Panc1 (cell line): ENCODE measurements at regions not wholly inside any gene's neighbourhood (a gene's known extent, or its start where the extent isn't known, plus 50 kb on each side); places are given as distances from the start of the nearest gene placed in this dataset.

Experiments used
- ATAC-seq: fragments of 200-7000 bp; cut with Tn5 transposase; 2 replicates; pipeline ENCODE4 v1.9.1; 2020; ENCODE audit warnings: mild to moderate bottlenecking, moderate library complexity
- BruUV-seq: library from RNA; stranded (reverse); fragments of 400-500 nt; replicated peaks from 2 replicates; lab custom pipeline; 2021; lab: Mats Ljungman, UMichigan
- CTCF ChIA-PET: fragments of 300-600 bp; sonication (Branson Sonifier 250); formaldehyde crosslinking; loops from one replicate; lab custom pipeline; 2022; ENCODE audit warnings: antibody characterized with exemption; lab: Charles Lee
- POLR2A ChIA-PET: fragments of 300-600 bp; sonication (Branson Sonifier 250); formaldehyde crosslinking; loops from one replicate; lab custom pipeline; 2022; ENCODE audit warnings: antibody characterized with exemption; lab: Charles Lee
- DNase-seq: peaks from one replicate; pipeline ENCODE4 v3.0.0-alpha.2; 2010; ENCODE audit warnings: low read depth, low spot score
- H3K27ac ChIP-seq: 2 replicates; pipeline ENCODE4 v1.5.1; 2011; ENCODE audit warnings: mild to moderate bottlenecking, low read length, inconsistent platforms
- H3K27me3 ChIP-seq: fragments of 200-500 bp; sonication (Bioruptor generic); 2 replicates; pipeline ENCODE4 v1.6.0; 2014; ENCODE audit warnings: low read length, inconsistent platforms; ENCODE audit not compliant: control insufficient read depth, insufficient read depth
- H3K36me3 ChIP-seq: fragments of 200-500 bp; sonication (Bioruptor generic); 2 replicates; pipeline ENCODE4 v1.5.1; 2014; ENCODE audit warnings: inconsistent platforms, mild to moderate bottlenecking, low read length, moderate library complexity; ENCODE audit not compliant: control insufficient read depth, insufficient read depth
- H3K4me1 ChIP-seq: 2 replicates; pipeline ENCODE4 v1.5.1; 2011; ENCODE audit warnings: inconsistent platforms, mild to moderate bottlenecking, low read length, moderate library complexity; ENCODE audit not compliant: control insufficient read depth, insufficient read depth
- H3K4me3 ChIP-seq, 2 experiments: 2 replicates each; pipeline ENCODE4 v1.5.1; 2011 to 2012; ENCODE audit warnings: low read depth in 2 of 2, low read length in 2 of 2, mild to moderate bottlenecking in 2 of 2, inconsistent platforms in 1 of 2, moderate library complexity in 1 of 2
- H3K9me3 ChIP-seq: fragments of 200-500 bp; sonication (Bioruptor generic); 2 replicates; pipeline ENCODE4 v1.5.1; 2014; ENCODE audit warnings: low read depth, mild to moderate bottlenecking, inconsistent platforms, low read length, moderate library complexity; ENCODE audit not compliant: control insufficient read depth, insufficient read depth
- CTCF ChIP-seq: fragments of 450-650 bp; IDR thresholded peaks from 2 replicates; pipeline ENCODE4 v1.5.1; 2017; ENCODE audit warnings: mild to moderate bottlenecking
- POLR2AphosphoS5 ChIP-seq: IDR thresholded peaks from 2 replicates; pipeline ENCODE4 v1.6.1; 2012; ENCODE audit warnings: mild to moderate bottlenecking, low read depth, low read length, moderate library complexity
- REST ChIP-seq, 2 experiments: IDR thresholded peaks; 2 replicates each; pipeline ENCODE4 v1.6.1; 2011 to 2012; ENCODE audit warnings: low read depth in 2 of 2, control low read depth in 1 of 2, low read length in 1 of 2, mild to moderate bottlenecking in 1 of 2, moderate library complexity in 1 of 2; ENCODE audit not compliant: insufficient read depth in 1 of 2
- SIN3A ChIP-seq: IDR thresholded peaks from 2 replicates; pipeline ENCODE4 v1.6.1; 2012; ENCODE audit warnings: low read depth, mild to moderate bottlenecking, low read length, moderate library complexity, borderline replicate concordance; ENCODE audit not compliant: insufficient read depth
- TCF7L2 ChIP-seq: IDR thresholded peaks from 2 replicates; pipeline ENCODE4 v1.6.1; 2011; ENCODE audit warnings: mild to moderate bottlenecking, low read depth, low read length, inconsistent platforms
- in situ Hi-C: cut with HindIII; loops from 2 replicates; pipeline ENCODE4 v1.10.0; 2016; ENCODE audit warnings: low sequenced_read_pairs, low pct_unique_long_range_greater_than_20kb
- intact Hi-C: fragments of 100-400 bp; cut with micrococcal nuclease; formaldehyde crosslinking; loops from one replicate; pipeline ENCODE4 v1.10.0; 2022; ENCODE audit not compliant: unreplicated experiment

- no peak for ATAC-seq
- H3K4me1 ChIP-seq: no peaks in the 10 kb centered on the region
- no peak for TF ChIP-seq SIN3A
- no peaks in the 10 kb centered on the region for H3K9me3 ChIP-seq
- H3K4me3 ChIP-seq: no peak overlapping the region
- no peak for DNase-seq
- POLR2A ChIA-PET: no interaction called here
- no TSS peak for BruUV-seq
- H3K27me3 ChIP-seq: no peaks in the 10 kb centered on the region
- CTCF ChIA-PET: no interaction called here
- H3K27ac ChIP-seq: no peak overlapping the region
- intact Hi-C loops (no loop called here), in situ Hi-C loops (no loop called here)
- H3K36me3 ChIP-seq: no peaks in the 10 kb centered on the region
These were observed 406.0 kb upstream of the KLF4 start for GRCh38 chr9:107895501-107896001.

- no peak for ATAC-seq
- no TSS peak for BruUV-seq
- DNase-seq: no peak
- in situ Hi-C loops (no loop called here), intact Hi-C loops (no loop called here)
- H3K27ac ChIP-seq: no peak overlapping the region
- no peaks in the 10 kb centered on the region for H3K36me3 ChIP-seq
- no peak overlapping the region for H3K4me3 ChIP-seq
- no peaks in the 10 kb centered on the region for H3K27me3 ChIP-seq
- POLR2A ChIA-PET: no interaction called here
- H3K9me3 ChIP-seq: no peaks in the 10 kb centered on the region
- CTCF ChIA-PET: no interaction called here
- no peaks in the 10 kb centered on the region for H3K4me1 ChIP-seq
- TF ChIP-seq CTCF (no peak), SIN3A (no peak), REST (IDR thresholded peaks at IDR 0.05; ENCODE audit: insufficient read depth in 1 of 2, low read depth in 2 of 2, low read length in 1 of 2) (no peak), POLR2AphosphoS5 (no peak), TCF7L2 (no peak)
These were observed 405.1 kb upstream of the KLF4 start for GRCh38 chr9:107894572-107895261.

GRCh38 chr9:107890921-107891465, 401.4 kb upstream of the KLF4 start:
- POLR2A ChIA-PET: no interaction called here
- CTCF ChIA-PET: no interaction called here
- TF ChIP-seq SIN3A (no peak), TCF7L2 (no peak), REST (IDR thresholded peaks at IDR 0.05; ENCODE audit: insufficient read depth in 1 of 2, low read depth in 2 of 2, low read length in 1 of 2) (no peak), POLR2AphosphoS5 (no peak), CTCF (no peak)
- H3K4me3 ChIP-seq: no peak overlapping the region
- no peaks in the 10 kb centered on the region for H3K36me3 ChIP-seq
- H3K9me3 ChIP-seq: no peaks in the 10 kb centered on the region
- DNase-seq (no peak), ATAC-seq (no peak)
- H3K4me1 ChIP-seq: no peaks in the 10 kb centered on the region
- intact Hi-C loops: no loop called here
- no peaks in the 10 kb centered on the region for H3K27me3 ChIP-seq
- BruUV-seq: no TSS peak
- in situ Hi-C loops: no loop called here
- H3K27ac ChIP-seq: no peak overlapping the region
